ENCODE measurements at regions not wholly inside any gene's neighbourhood (a gene's known extent, or its start where the extent isn't known, plus 50 kb on each side); places are given as distances from the start of the nearest gene placed in this dataset.
A peak's percentile ranks its signal among the peaks of the same experiment; 100 is the strongest.
"Not testable (repeated sequence)": the region's sequence is repeated elsewhere in the genome, so short reads cannot be mapped to it uniquely, and the experiment has no call there.

DNA sequence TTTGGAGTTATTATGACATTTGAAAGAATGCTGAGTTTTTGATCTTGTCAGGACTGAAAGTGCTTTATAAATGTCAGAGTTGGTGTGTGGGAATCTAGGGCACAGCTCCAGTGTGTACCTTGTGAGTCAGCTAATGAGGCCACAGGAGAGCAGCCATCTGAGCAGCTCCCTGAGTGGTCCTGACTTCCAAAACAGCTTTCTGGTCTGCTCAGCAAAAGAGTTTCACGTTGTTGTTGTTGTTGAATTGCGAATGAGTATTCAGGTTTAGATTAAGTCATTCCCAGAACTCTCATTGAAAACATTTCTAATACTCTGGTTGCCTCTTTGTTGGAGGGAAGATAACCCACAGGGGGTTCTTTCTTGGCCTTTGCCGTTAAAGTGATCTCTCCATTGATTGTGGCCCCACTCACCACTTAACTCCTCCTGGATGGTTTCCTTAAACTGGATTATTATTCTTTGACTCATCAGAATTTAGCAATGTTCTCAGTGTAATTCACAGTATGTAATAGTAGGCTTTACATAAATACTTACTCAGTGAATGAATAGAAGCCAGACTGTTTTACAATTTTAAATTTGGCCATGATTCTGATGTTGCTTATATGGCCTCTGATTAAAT, 125.1 kb upstream of the SGCD start:
- peak; percentile 40 for DNase-seq (ENCODE audit: low spot score)

DNA sequence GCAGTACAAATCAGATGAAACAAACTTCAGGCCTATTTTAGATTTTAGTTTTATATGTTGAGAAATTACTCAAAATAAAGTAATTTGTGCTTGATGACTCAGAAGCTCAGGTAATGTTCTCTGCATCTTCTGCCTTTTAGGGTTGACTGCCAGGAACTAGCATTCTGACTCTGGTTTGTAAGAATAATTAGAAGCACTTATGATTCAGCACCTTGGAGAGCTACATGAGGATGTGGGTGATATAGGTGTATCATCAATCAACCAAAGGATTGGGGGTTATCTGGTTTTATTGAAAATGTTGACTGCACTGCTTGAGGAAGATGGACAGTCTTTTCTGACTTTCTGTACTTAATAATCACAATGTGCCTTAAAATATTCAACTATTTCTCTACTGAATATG, 118.7 kb upstream of the SGCD start:
- no peak for DNase-seq (ENCODE audit: low spot score)

DNA sequence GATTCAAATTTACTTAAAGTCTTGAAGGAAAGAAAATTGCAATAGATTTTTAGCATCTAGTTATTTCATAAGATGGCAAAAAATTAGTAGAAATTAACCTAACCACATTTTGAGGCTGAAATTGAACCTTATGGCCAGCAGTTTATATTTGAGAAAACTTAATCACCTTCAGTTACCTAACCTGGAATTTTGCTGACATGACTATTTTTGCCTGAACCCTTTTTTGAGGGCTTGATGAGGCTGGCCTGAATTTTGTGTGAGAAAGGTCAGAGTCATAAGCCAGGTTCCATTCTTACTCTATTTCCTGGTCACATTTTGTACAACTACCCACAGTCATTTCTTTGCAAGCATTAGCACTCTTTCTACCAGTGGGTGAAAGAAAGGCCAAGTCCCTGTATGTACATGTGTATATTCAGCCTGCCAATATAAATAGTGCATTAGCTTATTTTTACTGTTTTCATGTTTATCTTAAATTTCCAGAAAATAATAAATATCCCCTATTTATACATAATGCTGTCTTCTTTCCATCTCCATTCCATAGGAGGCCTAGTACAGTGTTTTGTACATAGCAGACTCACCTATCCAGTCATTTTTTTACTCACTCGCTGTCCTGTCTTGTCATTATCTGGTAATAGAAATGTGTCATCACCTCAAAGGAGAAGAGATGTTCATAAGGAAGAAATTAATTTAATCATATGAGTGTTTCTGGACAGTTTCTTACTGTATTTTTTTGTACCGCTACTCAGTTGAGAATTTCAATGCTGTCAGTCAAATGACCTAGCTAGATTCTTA, 108.4 kb upstream of the SGCD start:
- DNase-seq (ENCODE audit: low spot score), result no peak

DNA sequence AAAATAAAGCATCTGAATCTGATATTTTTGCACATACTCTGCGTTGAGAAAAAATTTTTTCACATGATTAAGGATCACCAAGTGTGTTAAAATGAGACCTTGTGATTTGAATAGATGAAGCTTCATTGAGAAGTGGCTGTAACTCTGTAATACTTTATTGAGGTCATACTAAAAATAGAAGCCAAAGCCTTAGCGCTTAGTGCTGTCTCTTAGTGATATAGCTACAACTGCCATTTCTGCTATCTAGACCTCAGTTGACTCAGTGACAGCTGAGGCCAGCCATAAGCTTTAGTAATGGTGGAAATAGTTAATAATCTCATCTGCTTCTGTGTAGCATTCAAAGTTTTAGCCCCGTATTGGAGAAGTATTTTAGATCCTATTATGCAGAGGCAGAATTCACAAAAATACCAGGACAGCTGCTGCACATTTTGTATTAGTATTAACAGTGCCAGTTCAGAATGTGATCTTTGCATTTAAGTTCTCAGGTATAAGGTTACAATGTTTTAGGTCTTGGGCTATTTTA, 107.4 kb upstream of the SGCD start:
- DNase-seq (ENCODE audit: low spot score), result no peak

DNA sequence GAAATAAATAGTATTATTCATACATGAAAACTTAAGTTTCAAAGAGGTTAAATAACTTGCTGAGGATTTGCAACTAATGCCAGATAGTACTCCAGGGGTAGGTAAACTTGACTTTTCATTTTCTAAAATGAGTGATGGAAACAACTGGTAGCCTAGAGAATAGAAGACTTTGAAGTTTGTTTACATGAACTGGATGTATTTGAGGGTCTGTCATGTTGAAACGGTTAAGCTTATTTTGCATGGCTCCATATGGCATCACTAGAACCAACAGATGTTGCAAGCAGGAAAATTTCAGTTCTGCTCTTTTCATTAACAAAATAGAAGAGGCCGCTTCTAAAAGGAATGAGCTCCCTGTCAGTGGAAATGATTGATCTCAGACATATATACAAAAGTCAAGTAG, 105.1 kb upstream of the SGCD start:
- no peak for DNase-seq (ENCODE audit: low spot score)

DNA sequence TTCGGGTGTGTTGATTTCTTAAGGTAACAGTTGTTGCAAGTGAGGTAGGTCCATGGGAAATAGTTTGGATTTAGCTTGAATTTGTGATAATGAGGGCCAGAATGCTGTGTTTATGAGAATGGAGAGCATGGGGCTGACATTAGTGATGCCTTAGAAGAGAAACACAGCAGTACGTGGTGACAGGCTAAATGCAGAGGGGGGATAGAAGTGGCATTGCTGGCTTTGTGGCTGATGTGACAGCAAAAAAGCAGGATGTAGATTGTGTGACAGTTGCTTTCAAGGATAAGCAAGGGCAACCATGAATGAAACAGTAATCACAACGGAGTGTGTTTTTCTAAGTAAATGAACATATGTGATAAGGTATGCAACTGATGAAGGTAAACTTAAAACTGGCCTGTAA, 103.4 kb upstream of the SGCD start:
- DNase-seq (ENCODE audit: low spot score), result no peak

DNA sequence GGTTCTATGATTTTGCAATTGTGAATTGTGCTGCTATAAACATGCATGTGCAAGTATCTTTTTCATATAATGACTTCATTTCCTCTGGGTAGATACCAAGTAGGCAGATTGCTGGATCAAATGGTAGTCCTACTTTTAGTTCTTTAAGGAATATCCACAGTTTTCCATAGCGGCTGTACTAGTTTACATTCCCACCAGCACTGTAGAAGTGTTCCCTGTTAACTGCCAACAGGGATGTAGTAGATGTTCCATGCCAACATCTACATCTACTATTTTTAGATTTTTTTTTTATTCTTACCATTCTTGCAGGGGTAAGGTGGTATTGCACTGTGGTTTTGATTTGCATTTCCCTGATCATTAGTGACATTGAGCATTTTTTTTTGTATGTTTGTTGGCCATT, 100.5 kb upstream of the SGCD start:
- DNase-seq (ENCODE audit: low spot score), result not testable (repeated sequence)

DNA sequence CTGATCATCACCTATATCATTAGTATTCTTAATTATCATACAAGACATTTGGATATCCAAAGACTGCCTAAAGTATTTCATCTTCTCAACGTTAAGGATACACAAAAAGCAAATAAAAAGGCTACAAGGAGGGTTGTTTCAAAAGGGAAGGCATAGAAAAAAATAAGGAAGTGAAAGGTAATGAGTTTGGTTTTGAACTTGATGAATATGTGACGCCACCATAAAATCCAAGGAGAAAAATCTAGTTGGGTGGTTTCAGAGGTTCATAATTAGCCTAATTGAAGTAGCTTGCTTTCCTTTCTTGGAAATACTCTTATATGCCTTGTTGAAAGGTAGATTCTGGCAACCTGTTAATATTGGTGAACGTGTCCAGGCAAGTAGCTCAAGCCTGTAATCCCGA, 96.1 kb upstream of the SGCD start:
- no peak for DNase-seq (ENCODE audit: low spot score)

DNA sequence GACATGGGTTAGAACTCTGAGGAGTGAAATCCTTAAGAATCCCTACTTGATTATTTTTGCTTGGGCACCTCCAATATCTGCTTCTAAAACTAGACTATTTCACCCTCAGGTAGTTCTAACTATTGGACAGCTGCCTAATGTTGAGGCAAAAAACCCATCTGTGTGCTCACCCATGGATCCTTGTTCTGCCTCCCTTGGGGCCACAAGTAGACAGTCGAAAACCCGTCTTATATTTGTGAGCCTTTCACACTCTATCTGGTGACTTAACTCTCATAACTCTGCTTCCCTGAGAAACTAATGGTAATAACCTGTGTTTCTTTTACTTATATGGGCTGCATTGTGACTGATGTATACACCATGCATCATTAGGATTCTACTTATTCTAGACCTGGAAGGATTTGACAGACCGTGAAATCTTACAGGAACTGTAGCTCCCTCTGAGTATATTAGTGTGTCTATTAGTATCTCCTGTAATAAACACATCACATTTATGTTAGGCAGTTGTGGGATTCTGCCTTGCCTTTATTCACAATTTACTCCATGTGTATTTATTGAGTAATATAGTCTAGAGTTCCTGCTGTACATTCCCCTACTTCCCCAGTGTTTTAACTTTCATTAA, 94.6 kb upstream of the SGCD start:
- DNase-seq (ENCODE audit: low spot score), result no peak

DNA sequence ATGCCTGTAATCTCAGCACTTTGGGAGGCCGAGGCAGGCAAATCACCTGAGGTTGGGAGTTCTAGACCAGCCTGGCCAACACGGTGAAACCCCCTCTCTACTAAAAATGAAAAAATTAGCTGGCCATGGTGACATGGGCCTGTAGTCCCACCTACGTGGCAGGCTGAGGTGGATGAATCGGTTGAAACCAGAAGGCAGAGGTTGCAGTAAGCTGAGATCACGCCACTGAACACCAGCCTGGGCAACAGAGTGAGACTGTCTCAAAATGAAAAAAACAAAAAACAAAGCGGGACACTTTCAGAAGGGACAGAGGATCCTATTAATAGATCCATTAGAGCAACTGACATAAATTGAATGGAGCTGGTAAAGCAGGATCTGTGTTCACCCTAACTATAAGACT, 89.6 kb upstream of the SGCD start:
- no peak for DNase-seq (ENCODE audit: low spot score)

DNA sequence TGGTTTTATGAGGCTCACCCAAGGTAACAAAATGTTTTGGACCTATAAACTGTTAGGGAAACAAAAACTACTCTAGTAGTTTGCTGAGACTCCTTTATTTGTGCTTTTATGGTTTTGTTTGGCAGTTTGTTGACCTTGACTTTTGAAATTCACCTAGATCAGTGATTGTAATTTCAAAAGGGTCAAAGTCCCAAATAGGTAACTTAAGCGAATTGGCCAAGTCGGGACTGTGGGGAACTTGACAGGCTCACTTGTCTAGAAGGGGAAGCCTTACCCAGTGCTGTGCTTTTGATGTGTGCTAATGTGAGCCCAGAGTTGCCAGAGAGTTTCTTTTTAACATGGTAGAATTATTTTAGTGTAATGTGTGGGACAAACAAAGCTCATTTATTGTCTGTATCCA, 87.2 kb upstream of the SGCD start:
- DNase-seq (ENCODE audit: low spot score), result no peak

DNA sequence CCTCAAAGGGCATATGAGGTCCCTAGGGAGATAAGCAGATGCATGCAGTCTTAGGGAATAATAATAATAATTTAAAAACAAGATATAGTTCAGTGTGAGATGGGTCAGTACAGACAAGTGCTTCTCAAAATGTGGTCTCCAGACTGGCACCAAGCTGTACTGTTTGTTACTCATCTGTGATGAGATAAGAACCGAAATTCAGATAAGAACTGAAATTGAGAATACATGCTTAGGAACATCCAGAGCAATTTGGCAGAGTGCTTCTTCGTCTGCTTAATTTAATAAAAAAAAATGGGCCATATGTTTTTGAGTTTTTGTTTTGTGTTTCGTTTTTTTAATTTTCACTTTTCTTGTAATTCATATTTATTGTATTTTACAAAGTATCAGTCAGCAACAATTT, 86.5 kb upstream of the SGCD start:
- no peak for DNase-seq (ENCODE audit: low spot score)

DNA sequence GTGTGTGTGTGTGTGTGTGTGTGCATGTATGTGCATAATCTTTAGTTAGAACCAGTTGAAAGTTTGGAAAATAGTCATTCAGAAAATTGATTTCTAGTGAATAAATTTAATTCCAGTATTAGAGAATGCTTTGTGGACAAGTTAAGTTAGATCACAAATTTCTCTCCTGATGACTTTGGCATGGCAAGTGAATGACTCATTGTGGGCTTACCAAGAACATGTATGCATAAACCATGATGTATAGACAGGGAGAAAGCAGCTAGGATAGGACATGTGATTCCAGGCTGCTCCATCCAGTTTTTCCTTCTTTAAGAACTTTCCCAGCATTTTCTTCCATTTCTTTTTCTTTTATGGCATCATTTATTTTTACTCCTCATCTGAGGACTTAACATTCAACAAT, 85.7 kb upstream of the SGCD start:
- no peak for DNase-seq (ENCODE audit: low spot score)

DNA sequence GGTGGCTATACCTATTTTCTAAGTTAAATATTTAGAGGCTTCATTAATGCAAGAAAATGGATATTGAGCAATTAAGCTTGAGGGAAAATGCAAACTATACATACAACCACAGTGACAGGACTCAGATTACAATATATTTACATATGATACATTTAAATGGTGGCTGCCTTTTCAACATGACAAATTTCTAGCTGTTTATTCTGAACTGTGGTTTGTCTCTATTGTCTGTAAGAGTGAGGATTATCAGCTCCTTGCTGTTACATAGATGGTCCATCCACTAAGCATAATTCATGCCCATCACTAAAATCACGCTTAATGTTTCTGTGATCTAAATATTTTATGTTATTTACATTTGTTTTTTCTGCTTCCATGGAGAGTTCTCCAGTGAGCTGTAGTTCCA, 81.1 kb upstream of the SGCD start:
- DNase-seq (ENCODE audit: low spot score), result no peak

DNA sequence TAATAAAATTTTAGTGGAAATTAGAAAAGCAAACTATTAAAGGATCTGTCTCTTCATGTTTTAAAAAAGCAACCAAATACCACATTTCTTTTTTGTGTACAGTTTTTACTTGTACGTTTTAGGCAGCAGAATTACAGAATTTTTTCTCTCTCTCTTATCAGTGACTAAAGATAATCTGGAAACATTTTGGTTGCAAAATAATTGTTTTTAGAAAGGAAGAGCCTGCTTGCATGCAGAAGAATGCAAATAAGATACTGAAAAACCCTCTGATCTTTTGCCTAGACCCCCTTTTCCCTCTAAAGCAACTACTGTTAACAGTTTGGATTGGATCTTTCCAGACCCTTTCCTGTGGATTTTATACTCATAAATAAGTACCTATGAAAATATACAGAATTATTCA, 75.9 kb upstream of the SGCD start:
- no peak for DNase-seq (ENCODE audit: low spot score)

DNA sequence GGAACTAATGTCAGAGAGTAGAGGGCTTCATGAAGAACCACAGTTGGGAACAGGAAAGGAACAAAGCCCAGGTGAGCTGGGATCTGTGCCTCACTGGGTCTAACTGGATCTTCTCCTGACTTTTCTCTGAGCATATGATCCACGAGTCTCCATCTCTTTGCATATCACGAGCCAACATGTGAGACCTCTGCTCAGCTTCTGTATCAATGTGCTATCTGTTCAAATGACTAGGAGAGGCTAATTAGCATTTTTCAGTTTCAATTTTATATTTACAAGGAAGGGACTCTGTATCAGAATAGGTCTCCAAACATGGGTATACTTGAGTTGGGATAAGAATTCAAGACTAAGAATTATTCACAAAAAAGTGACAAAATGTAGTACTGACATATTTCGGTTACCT, 73.8 kb upstream of the SGCD start:
- DNase-seq (ENCODE audit: low spot score), result no peak

DNA sequence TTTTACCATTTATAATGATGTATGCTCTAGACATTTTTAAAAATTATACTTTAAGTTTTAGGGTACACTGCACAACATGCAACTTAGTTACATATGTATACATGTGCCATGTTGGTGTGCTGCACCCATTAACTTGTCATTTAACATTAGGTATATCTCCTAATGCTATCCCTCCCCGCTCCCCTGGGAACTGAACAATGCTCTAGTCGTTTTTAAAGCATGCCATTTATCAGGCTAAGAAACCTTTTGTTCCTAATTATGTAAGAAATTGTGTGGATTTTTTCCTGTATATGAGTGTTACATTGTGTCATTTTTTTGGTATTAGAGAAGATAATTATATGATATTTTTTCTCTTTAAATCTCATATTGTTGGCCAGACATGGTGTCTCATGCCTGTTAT, 72.8 kb upstream of the SGCD start:
- DNase-seq (ENCODE audit: low spot score), result no peak

DNA sequence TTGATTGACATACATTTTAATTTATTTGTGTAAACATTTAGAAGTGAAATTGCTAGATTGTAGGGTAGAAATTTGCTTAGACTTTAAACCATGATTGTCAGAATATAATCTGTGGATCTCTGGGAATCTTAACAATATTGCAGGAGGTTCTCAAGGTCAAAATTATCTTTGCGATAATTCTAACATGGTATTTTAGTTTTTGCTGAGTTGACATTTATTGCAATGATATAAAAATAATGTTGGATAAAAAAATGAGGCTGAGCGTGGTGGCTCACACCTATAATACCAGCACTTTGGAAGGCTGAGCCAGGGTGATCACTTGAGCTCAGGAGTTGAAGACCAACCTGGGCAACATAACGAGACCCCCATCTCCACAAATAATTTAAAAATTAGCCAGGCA, 70.3 kb upstream of the SGCD start:
- no peak for DNase-seq (ENCODE audit: low spot score)

DNA sequence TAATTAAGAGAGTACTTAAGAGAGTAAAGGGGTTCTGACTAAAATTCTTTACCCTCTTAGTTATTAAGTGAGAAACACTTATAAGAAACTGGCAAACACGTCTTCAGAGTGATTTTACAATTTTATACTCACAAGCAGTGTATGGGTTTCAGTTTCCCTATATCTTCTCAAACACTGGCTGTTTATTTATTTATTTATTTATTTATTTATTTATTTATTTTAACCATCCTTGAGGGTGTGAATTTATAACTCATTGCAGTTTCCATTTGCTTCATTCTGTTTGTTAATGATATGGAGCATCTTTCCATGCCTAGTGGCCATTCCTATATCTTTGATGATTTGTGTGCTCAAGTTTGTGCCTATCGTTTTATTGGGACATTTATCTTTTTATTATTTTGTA, 68.0 kb upstream of the SGCD start:
- DNase-seq (ENCODE audit: low spot score), result no peak

DNA sequence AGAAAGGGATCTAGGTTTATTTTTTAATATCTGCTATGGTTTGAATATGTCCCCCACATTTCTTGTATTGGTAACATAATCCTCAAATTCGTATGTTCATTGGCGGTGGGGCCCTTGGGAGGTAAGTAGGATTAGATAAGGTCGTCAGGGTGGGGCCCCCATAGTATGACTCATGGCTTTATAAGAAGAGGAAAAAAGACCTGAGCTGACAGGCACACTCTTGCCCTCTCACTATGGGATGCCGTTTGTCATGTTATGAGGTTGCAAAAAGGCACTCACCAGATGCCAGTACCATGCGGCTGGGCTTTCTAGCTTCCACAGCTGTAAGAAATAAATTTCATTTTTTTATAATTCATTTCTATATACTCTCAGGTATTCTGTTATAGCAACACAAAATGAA, 67.3 kb upstream of the SGCD start:
- no peak for DNase-seq (ENCODE audit: low spot score)

DNA sequence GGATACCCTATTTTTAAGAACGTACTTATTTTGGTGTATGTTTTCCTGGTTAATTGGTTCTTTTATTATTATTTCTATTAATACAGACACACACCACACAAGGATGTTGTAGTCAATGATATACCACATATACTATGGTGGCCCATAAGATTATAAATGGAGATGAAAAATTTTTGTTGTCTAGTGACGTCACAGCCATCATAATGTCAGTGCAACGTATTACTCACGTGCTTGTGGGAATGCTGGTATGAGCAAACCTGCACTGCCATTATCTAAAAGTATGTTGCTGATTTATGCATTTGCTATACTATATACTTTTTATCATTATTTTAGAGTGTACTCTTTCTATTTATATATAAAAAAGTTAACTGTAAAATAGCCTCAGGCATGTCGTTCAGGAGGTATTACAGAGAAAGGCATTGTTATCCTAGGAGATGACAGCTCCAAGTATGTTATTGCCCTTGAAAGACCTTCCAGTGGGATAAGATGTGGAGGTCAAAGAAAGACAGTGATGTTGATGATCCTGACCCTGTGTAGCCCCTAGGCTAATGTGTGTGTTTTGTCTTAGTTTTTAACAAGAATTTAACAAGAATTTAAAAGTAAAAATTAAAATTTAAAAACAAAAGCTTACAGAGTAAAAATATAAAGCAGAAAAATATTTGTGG, 65.6 kb upstream of the SGCD start:
- no peak for DNase-seq (ENCODE audit: low spot score)

DNA sequence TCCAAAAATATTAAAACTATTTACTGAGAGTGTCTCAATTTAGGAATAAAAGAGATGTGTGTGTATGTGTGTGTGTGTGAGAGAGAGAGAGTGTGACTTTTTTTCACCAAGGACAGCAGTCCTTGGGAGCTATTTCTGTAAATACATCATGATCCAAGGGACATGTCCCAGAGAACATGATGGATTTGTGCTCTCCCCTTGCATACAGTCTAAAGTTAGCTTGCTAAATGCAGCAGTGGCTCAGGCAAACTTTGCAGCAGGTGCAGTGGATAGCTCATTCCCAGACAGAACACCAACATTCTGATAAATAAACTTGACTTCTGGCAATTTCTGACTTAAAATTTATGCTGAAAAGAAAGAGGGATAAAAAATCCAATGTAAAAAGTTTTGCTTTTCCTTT, 55.4 kb upstream of the SGCD start:
- DNase-seq (ENCODE audit: low spot score), result no peak

DNA sequence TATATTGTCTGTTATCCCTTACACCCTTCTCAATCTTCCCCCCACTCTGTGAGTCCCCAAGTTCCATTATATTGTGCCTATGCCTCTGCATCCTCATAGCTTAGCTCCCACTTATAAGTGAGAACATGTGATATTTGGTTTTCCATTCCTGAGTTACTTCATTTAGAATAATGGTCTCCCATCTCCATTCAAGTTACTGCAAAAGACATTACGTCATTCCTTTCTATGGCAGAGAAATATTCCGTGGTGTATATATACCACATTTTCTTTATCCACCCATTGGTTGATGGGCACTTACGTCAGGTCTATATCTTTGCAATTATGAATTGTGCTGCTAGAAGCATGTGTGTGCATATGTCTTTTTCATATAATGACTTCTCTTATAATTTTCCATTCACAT, 54.8 kb upstream of the SGCD start:
- no peak for DNase-seq (ENCODE audit: low spot score)
